ENCODE measurements at regions not wholly inside any gene's neighbourhood (a gene's known extent, or its start where the extent isn't known, plus 50 kb on each side); places are given as distances from the start of the nearest gene placed in this dataset.

- Histone ChIP-seq H3K4me1 (no peaks in the 10 kb centered on the region), H3K79me2 (no peaks in the 10 kb centered on the region), H2AFZ (no peak overlapping the region), H3K27ac (no peak overlapping the region), H3K36me3 (ENCODE audit: control insufficient read depth, insufficient read depth, low read length) (no peaks in the 10 kb centered on the region), H3K4me3 (ENCODE audit: low read depth, low read length) (no peak overlapping the region), H3K9ac (no peak overlapping the region), H3K4me2 (ENCODE audit: low read length) (no peak overlapping the region), H3K27me3 (ENCODE audit: control insufficient read depth, insufficient read depth, low read length) (no peaks in the 10 kb centered on the region), H3K9me3 (ENCODE audit: control insufficient read depth, low read length) (no peaks in the 10 kb centered on the region)
- TF ChIP-seq CTCF (IDR thresholded peaks at IDR 0.05): no peak
These were observed 272.3 kb downstream of the ADGRL2 start for GRCh38 chr1:82073071-82073470.

- TF ChIP-seq CTCF (IDR thresholded peaks at IDR 0.05): no peak
- no peaks in the 10 kb centered on the region for H3K36me3 ChIP-seq (ENCODE audit: control insufficient read depth, insufficient read depth, low read length)
- no peaks in the 10 kb centered on the region for H3K27me3 ChIP-seq (ENCODE audit: control insufficient read depth, insufficient read depth, low read length)
These were observed 265.2 kb downstream of the ADGRL2 start for GRCh38 chr1:82065916-82066315.

GRCh38 chr1:82064691-82065090, 264.0 kb downstream of the ADGRL2 start:
- Histone ChIP-seq H3K27me3 (ENCODE audit: control insufficient read depth, insufficient read depth, low read length) (no peaks in the 10 kb centered on the region), H3K79me2 (no peaks in the 10 kb centered on the region), H3K9me3 (ENCODE audit: control insufficient read depth, low read length) (no peaks in the 10 kb centered on the region), H3K9ac (no peak overlapping the region), H3K4me1 (no peaks in the 10 kb centered on the region), H3K4me2 (ENCODE audit: low read length) (no peak overlapping the region), H3K27ac (no peak overlapping the region), H3K4me3 (ENCODE audit: low read depth, low read length) (no peak overlapping the region), H2AFZ (no peak overlapping the region), H3K36me3 (ENCODE audit: control insufficient read depth, insufficient read depth, low read length) (no peaks in the 10 kb centered on the region)
- TF ChIP-seq CTCF (IDR thresholded peaks at IDR 0.05): no peak

More at GRCh38 chr1:82065916-82066315, 265.2 kb downstream of the ADGRL2 start:
- no peaks in the 10 kb centered on the region for H3K79me2 ChIP-seq
- no peak overlapping the region for H2AFZ ChIP-seq
- no peak overlapping the region for H3K4me3 ChIP-seq (ENCODE audit: low read depth, low read length)
- no peak overlapping the region for H3K9ac ChIP-seq
- no peak overlapping the region for H3K27ac ChIP-seq
- no peaks in the 10 kb centered on the region for H3K9me3 ChIP-seq (ENCODE audit: control insufficient read depth, low read length)
- no peaks in the 10 kb centered on the region for H3K4me1 ChIP-seq
- H3K4me2 ChIP-seq (ENCODE audit: low read length): no peak overlapping the region

- H3K9ac ChIP-seq: no peak overlapping the region
- H3K4me3 ChIP-seq (ENCODE audit: low read depth, low read length): no peak overlapping the region
- no peaks in the 10 kb centered on the region for H3K4me1 ChIP-seq
- H3K27ac ChIP-seq: no peak overlapping the region
- no peak for TF ChIP-seq CTCF (IDR thresholded peaks at IDR 0.05)
- no peaks in the 10 kb centered on the region for H3K27me3 ChIP-seq (ENCODE audit: control insufficient read depth, insufficient read depth, low read length)
- no peak overlapping the region for H3K4me2 ChIP-seq (ENCODE audit: low read length)
- no peaks in the 10 kb centered on the region for H3K36me3 ChIP-seq (ENCODE audit: control insufficient read depth, insufficient read depth, low read length)
- H3K9me3 ChIP-seq (ENCODE audit: control insufficient read depth, low read length): no peaks in the 10 kb centered on the region
- no peaks in the 10 kb centered on the region for H3K79me2 ChIP-seq
- no peak overlapping the region for H2AFZ ChIP-seq
These were observed 261.5 kb downstream of the ADGRL2 start for GRCh38 chr1:82062206-82062605.

GRCh38 chr1:82059959-82060358, 259.2 kb downstream of the ADGRL2 start:
- TF ChIP-seq CTCF (IDR thresholded peaks at IDR 0.05): no peak
- Histone ChIP-seq H3K4me3 (ENCODE audit: low read depth, low read length) (no peak overlapping the region), H3K27ac (no peak overlapping the region)

More at GRCh38 chr1:82059959-82060358, 259.2 kb downstream of the ADGRL2 start:
- Histone ChIP-seq H3K9ac (no peak overlapping the region), H3K4me2 (ENCODE audit: low read length) (no peak overlapping the region), H2AFZ (no peak overlapping the region), H3K9me3 (ENCODE audit: control insufficient read depth, low read length) (no peaks in the 10 kb centered on the region), H3K27me3 (ENCODE audit: control insufficient read depth, insufficient read depth, low read length) (no peaks in the 10 kb centered on the region), H3K79me2 (no peaks in the 10 kb centered on the region), H3K4me1 (no peaks in the 10 kb centered on the region), H3K36me3 (ENCODE audit: control insufficient read depth, insufficient read depth, low read length) (no peaks in the 10 kb centered on the region)

All from parathyroid adenoma (tissue), 2 donors.